ENCODE measurements at regions not wholly inside any gene's neighbourhood (a gene's known extent, or its start where the extent isn't known, plus 50 kb on each side); places are given as distances from the start of the nearest gene placed in this dataset.
A peak's percentile ranks its signal among the peaks of the same experiment; 100 is the strongest.

DNA sequence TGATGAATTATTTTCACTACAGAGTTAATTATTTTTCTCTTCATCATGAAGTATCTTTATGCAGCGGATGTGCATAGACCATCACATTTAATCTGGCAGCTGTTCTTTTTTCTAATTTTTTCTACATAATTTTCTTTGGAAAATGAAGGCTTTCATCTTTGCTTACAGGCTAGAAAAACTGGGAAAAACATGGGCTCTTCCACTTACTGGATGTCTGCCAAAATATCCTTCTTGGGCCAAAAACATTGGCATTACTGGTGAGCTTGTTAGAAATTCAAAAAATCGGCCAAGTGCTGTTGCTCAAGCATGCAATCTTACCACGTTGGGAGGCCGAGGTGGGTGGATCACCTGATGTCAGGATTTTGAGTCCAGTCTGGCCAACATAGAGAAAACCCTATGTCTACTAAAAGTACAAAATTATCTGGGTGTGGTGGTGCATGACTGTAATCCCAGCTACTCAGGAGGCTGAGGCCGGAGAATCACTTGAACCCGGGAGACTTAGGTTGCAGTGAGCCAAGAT is 176.8 kb downstream of the ZNF737 start:
- H3K27me3 ChIP-seq (ENCODE audit: insufficient read depth): no peaks in the 10 kb centered on the region
- CTCF ChIA-PET: interaction anchor here (1.6 kb wide), 1 partner anchor 23 kb away, joined by 3 read pairs; no protein-coding TSS in a partner anchor
- TF ChIP-seq, protein P1, sequence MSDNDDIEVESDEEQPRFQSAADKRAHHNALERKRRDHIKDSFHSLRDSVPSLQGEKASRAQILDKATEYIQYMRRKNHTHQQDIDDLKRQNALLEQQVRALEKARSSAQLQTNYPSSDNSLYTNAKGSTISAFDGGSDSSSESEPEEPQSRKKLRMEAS (IDR thresholded peaks at IDR 0.05; ENCODE audit: low read depth): no peak
- TF ChIP-seq POLR2AphosphoS5 (IDR thresholded peaks at IDR 0.05; ENCODE audit: low read depth, low read length): no peak
- TF ChIP-seq, protein P2, sequence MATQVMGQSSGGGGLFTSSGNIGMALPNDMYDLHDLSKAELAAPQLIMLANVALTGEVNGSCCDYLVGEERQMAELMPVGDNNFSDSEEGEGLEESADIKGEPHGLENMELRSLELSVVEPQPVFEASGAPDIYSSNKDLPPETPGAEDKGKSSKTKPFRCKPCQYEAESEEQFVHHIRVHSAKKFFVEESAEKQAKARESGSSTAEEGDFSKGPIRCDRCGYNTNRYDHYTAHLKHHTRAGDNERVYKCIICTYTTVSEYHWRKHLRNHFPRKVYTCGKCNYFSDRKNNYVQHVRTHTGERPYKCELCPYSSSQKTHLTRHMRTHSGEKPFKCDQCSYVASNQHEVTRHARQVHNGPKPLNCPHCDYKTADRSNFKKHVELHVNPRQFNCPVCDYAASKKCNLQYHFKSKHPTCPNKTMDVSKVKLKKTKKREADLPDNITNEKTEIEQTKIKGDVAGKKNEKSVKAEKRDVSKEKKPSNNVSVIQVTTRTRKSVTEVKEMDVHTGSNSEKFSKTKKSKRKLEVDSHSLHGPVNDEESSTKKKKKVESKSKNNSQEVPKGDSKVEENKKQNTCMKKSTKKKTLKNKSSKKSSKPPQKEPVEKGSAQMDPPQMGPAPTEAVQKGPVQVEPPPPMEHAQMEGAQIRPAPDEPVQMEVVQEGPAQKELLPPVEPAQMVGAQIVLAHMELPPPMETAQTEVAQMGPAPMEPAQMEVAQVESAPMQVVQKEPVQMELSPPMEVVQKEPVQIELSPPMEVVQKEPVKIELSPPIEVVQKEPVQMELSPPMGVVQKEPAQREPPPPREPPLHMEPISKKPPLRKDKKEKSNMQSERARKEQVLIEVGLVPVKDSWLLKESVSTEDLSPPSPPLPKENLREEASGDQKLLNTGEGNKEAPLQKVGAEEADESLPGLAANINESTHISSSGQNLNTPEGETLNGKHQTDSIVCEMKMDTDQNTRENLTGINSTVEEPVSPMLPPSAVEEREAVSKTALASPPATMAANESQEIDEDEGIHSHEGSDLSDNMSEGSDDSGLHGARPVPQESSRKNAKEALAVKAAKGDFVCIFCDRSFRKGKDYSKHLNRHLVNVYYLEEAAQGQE (IDR thresholded peaks at IDR 0.05; ENCODE audit: low read depth, low read length): no peak
- POLR2A ChIA-PET: no interaction called here
- H3K9me3 ChIP-seq: no peaks in the 10 kb centered on the region
- H3K4me1 ChIP-seq (ENCODE audit: control insufficient read depth in 1 of 2, insufficient read depth in 2 of 2, low read depth in 1 of 2, low read length in 1 of 2): no peaks in the 10 kb centered on the region; a peak in 1 of 4 replicates
- no peaks in the 10 kb centered on the region for H4K20me1 ChIP-seq (ENCODE audit: insufficient read depth)
- H3K4me2 ChIP-seq: no peak overlapping the region
- H3K9ac ChIP-seq: no peak overlapping the region
- H3K9me2 ChIP-seq: no peaks in the 10 kb centered on the region
- H3F3A ChIP-seq (replicated peaks; ENCODE audit: insufficient read depth): no peaks in the 10 kb centered on the region
- DNase-seq: no peak
- no peak overlapping the region for H3K4me3 ChIP-seq (ENCODE audit: low read depth in 2 of 2, low read length in 1 of 2)
- H3K36me3 ChIP-seq (replicated peaks in 1 of 2; ENCODE audit: control insufficient read depth in 1 of 2, insufficient read depth in 2 of 2, low read length in 1 of 2): no peaks in the 10 kb centered on the region
- no peaks in the 10 kb centered on the region for H3K79me2 ChIP-seq (ENCODE audit: insufficient read depth)
- no peak overlapping the region for H3K27ac ChIP-seq (ENCODE audit: low read depth in 2 of 2, low read length in 1 of 2)
- 42% methylated on average over 6 of the region's 6 CpGs for WGBS (ENCODE audit: low lambda C conversion rate)
- H2AFZ ChIP-seq (ENCODE audit: low read depth): no peak overlapping the region

DNA sequence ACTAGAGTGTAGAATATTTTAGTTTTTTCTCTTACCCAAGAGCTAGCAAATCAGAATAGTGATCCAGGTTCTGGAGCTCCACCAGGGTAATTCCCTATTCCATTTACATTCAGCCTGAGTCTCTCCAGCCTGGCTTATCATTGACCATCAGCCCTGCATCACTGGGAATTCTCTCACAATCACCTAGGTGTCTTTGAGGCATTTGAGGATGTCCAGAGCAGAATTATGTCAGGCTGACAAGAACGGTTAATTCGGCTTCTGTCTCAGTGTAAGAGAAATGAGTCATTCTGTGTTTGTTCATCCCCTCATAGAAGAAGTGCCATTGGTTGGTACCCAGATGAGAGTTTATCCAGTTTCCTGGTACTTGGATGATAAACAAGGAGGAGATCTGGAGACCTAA is 180.5 kb downstream of the ZNF737 start:
- CTCF ChIA-PET: no interaction called here
- POLR2A ChIA-PET: no interaction called here

DNA sequence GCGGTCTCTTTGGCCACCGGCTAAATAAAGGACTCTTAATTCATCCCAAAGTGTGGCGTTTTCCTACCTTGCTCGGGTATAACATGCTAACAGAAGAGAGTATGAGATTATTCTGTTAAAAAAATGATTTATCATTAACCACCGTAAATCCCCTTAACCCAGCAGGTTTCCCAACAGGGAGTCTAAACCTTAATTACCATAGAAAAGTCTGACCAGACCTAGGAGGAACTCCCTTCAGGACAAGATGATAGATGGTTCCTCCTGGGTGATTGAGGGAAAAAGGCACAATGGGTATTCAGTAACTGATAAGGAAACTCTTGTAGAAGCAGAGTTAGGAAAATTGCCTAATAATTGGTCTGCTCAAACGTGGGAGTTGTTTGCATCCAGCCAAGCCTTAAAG is 193.7 kb downstream of the ZNF737 start:
- H3K27ac ChIP-seq (ENCODE audit: low read depth in 2 of 2, low read length in 1 of 2): no peak overlapping the region
- WGBS (ENCODE audit: low lambda C conversion rate): 43% methylated on average over 6 of the region's 6 CpGs
- ChIA-PET POLR2A (no interaction called here), CTCF (no interaction called here)
- H4K20me1 ChIP-seq (ENCODE audit: insufficient read depth): no peaks in the 10 kb centered on the region
- H3K27me3 ChIP-seq (ENCODE audit: insufficient read depth): no peaks in the 10 kb centered on the region
- H3K36me3 ChIP-seq (replicated peaks in 1 of 2; ENCODE audit: control insufficient read depth in 1 of 2, insufficient read depth in 2 of 2, low read length in 1 of 2): no peaks in the 10 kb centered on the region
- H2AFZ ChIP-seq (ENCODE audit: low read depth): no peak overlapping the region
- H3K4me1 ChIP-seq (ENCODE audit: control insufficient read depth in 1 of 2, insufficient read depth in 2 of 2, low read depth in 1 of 2, low read length in 1 of 2): no peaks in the 10 kb centered on the region; a peak in 1 of 4 replicates
- H3K4me2 ChIP-seq: no peak overlapping the region
- H3K79me2 ChIP-seq (ENCODE audit: insufficient read depth): no peaks in the 10 kb centered on the region
- H3K9me2 ChIP-seq: no peaks in the 10 kb centered on the region
- H3K9me3 ChIP-seq: peaks cover 7% of the 10 kb centered on the region; the same call in 1 of the 2 replicates
- no peak for DNase-seq
- no peak overlapping the region for H3K4me3 ChIP-seq (ENCODE audit: low read depth in 2 of 2, low read length in 1 of 2)
- H3F3A ChIP-seq (replicated peaks; ENCODE audit: insufficient read depth): no peaks in the 10 kb centered on the region
- H3K9ac ChIP-seq: no peak overlapping the region
- TF ChIP-seq, protein P3, sequence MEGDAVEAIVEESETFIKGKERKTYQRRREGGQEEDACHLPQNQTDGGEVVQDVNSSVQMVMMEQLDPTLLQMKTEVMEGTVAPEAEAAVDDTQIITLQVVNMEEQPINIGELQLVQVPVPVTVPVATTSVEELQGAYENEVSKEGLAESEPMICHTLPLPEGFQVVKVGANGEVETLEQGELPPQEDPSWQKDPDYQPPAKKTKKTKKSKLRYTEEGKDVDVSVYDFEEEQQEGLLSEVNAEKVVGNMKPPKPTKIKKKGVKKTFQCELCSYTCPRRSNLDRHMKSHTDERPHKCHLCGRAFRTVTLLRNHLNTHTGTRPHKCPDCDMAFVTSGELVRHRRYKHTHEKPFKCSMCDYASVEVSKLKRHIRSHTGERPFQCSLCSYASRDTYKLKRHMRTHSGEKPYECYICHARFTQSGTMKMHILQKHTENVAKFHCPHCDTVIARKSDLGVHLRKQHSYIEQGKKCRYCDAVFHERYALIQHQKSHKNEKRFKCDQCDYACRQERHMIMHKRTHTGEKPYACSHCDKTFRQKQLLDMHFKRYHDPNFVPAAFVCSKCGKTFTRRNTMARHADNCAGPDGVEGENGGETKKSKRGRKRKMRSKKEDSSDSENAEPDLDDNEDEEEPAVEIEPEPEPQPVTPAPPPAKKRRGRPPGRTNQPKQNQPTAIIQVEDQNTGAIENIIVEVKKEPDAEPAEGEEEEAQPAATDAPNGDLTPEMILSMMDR (IDR thresholded peaks at IDR 0.05): no peak
- TF ChIP-seq NRF1 (IDR thresholded peaks at IDR 0.05; ENCODE audit: low read depth, low read length): no peak
- no peak for TF ChIP-seq FOSL2 (IDR thresholded peaks at IDR 0.05; ENCODE audit: borderline replicate concordance, low read depth)
- TF ChIP-seq, protein P2 (IDR thresholded peaks at IDR 0.05; ENCODE audit: low read depth, low read length): no peak
- no peak for TF ChIP-seq RCOR1 (IDR thresholded peaks at IDR 0.05; ENCODE audit: low read length)
- TF ChIP-seq MEF2A (IDR thresholded peaks at IDR 0.05; ENCODE audit: borderline replicate concordance, low read depth): no peak
- TF ChIP-seq RFX5 (IDR thresholded peaks at IDR 0.05; ENCODE audit: low read length): no peak
- TF ChIP-seq SIN3A (IDR thresholded peaks at IDR 0.05; ENCODE audit: borderline replicate concordance, low read depth, low read length): no peak
- TF ChIP-seq RXRA (IDR thresholded peaks at IDR 0.05; ENCODE audit: borderline replicate concordance, low read depth): no peak

More for the DNA sequence above, 180.5 kb downstream of the ZNF737 start:
- Histone ChIP-seq H4K20me1 (ENCODE audit: insufficient read depth) (no peaks in the 10 kb centered on the region), H2AFZ (ENCODE audit: low read depth) (no peak overlapping the region), H3K9me3 (no peaks in the 10 kb centered on the region), H3K4me2 (no peak overlapping the region), H3K9me2 (no peaks in the 10 kb centered on the region), H3K27me3 (ENCODE audit: insufficient read depth) (no peaks in the 10 kb centered on the region), H3K9ac (no peak overlapping the region), H3K27ac (ENCODE audit: low read depth in 2 of 2, low read length in 1 of 2) (no peak overlapping the region), H3K36me3 (replicated peaks in 1 of 2; ENCODE audit: control insufficient read depth in 1 of 2, insufficient read depth in 2 of 2, low read length in 1 of 2) (no peaks in the 10 kb centered on the region), H3K4me3 (ENCODE audit: low read depth in 2 of 2, low read length in 1 of 2) (no peak overlapping the region), H3K4me1 (ENCODE audit: control insufficient read depth in 1 of 2, insufficient read depth in 2 of 2, low read depth in 1 of 2, low read length in 1 of 2) (no peaks in the 10 kb centered on the region; a peak in 1 of 4 replicates), H3F3A (replicated peaks; ENCODE audit: insufficient read depth) (no peaks in the 10 kb centered on the region), H3K79me2 (ENCODE audit: insufficient read depth) (no peaks in the 10 kb centered on the region)
- TF ChIP-seq MEF2A (IDR thresholded peaks at IDR 0.05; ENCODE audit: borderline replicate concordance, low read depth) (no peak), GATA2 (CRISPR knock-in tag; IDR thresholded peaks at IDR 0.05) (peak; percentile 43; the same call in 1 of the 2 replicates)
- 40% methylated on average over 2 of the region's 2 CpGs for WGBS (ENCODE audit: low lambda C conversion rate)
- DNase-seq: no peak

Data from SK-N-SH (cell line).